ENCODE measurements at regions not wholly inside any gene's neighbourhood (a gene's known extent, or its start where the extent isn't known, plus 50 kb on each side); places are given as distances from the start of the nearest gene placed in this dataset.
A peak's percentile ranks its signal among the peaks of the same experiment; 100 is the strongest.
"Not testable (repeated sequence)": the region's sequence is repeated elsewhere in the genome, so short reads cannot be mapped to it uniquely, and the experiment has no call there.

- no peak for DNase-seq
These were observed 174.6 kb upstream of the IL12B start for GRCh38 chr5:159504857-159505304.

GRCh38 chr5:159507055-159507454 lies 176.8 kb upstream of the IL12B start:
- DNase-seq: no peak

DNA sequence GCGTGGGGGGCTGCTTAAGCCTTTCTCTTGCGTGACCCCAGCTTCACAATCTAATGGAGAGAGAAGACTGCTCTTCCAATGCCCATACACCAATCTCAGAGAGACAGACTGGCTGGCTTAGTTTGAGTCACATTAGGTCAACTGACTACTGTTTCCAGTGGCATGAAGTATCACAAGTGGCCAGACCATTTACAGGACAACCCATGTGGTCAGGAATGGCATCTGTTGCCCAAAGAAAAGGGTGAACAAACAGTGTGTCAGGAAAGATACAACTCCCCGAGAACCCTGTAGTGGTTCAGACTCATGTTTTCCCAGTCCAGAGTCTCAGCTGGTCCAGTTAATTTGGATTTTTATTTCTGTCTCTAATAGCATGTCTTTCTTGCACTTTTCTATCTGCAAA lies 177.4 kb upstream of the IL12B start:
- no peak for DNase-seq

DNA sequence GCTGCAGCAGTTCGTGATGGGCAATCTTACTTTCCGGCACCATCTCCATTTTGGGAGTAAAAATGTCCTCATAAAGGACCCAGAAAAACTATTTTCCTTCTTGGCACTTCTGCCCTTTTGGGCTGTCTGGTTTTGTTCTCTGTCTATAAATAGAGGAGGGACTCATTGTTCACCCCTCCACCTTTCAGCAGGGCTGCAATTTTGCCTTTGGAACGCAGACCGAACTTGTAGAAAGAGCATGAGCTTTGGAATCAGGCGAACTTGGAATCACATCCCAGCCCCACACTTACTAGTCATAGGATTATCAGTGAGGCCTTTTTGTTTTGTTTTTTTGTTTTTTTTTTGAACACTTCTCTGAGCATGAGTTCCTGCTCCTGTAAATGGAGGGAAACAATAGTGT lies 178.1 kb upstream of the IL12B start:
- no peak for DNase-seq

GRCh38 chr5:159509002-159509660 lies 178.8 kb upstream of the IL12B start:
- no peak for DNase-seq

GRCh38 chr5:159510282-159510681 lies 180.0 kb upstream of the IL12B start:
- DNase-seq: no peak

DNA sequence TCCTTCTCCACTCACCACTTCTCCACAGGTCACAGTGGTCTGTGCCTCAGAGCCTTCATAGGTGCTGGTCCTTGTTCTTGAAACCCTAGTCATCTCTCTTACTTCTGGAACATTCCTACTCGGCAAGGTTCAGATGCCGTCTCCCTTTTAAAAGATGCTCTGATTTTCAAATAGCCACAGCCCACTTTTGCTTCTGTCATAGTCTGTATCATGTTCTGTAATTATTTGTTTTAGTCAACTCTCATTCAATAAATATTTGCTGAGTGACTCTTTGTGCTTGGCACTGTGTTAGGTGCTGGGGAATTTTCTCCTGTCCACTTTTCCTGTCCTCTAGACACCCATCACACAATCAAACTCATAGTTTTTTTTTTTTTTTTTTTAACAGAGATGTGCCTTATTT lies 181.3 kb upstream of the IL12B start:
- no peak for DNase-seq

DNA sequence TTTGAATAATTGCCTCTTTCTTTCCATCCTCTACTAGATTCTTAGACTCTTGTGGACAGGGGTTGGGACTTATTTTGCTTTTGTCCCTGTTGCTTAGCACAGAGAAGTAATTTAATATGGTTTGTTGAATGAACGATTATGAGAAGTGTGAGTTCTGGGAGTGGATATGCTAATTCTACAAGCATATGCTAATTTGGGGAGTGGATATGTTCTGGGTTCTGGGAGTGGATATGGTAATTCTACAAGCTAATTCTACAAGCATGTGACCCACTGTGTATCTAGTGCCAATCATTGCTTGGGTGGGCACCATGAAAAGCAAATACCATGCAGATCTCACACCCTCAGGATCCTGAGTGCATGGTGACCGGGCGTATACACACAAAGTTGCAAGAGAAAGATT lies 181.8 kb upstream of the IL12B start:
- no peak for DNase-seq

DNA sequence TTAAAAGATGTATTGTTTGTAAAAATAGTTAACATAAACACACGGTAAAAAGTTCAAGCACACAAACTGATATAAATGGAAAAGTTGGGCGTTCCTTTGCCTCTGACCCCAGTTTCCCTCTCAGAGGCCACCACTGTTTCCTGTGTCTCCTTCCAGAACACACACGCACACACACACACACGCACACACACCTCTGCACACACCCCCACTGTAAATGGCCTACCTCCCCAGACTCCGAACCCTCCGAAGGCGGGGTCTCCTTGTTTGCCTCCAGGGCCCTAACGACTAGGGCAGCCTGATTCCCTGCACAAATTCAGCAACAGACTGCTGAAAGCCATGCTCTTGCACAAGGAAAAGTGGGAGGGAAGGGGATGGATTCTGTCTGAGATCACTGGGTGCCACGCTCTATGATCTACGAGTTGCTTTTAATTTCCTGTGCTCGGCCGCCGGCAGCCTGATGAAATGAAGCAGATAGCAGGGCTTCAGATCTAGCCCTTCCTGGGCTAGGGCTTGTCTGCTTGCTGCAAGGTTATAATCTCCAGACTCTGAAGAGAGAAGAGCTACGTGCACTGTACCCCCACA lies 184.0 kb upstream of the IL12B start:
- DNase-seq: no peak

- no peak for DNase-seq
These were observed 184.9 kb upstream of the IL12B start for GRCh38 chr5:159515197-159515596.

- peak; percentile 52 for DNase-seq
These were observed 185.7 kb upstream of the IL12B start for GRCh38 chr5:159515909-159516415.

DNA sequence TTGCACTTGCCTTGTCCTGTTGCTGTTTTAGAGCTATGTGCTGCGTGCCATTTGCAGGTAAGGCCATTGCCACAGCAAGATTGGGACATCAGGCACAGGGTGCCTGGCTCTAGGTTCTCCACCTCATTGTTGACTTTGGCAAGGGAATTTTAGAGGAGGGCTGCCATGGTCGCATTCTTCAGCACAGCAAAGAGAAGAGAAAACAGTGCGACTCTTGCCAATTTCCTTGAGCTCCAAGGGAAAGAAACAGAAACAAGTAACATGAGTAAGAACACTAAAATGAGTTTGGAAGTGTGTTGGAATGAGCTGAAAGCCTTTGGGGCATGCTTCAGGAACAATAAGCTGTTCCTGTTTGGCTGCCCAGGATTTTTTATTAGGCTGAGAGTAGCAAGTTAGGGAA lies 188.1 kb upstream of the IL12B start:
- no peak for DNase-seq

DNA sequence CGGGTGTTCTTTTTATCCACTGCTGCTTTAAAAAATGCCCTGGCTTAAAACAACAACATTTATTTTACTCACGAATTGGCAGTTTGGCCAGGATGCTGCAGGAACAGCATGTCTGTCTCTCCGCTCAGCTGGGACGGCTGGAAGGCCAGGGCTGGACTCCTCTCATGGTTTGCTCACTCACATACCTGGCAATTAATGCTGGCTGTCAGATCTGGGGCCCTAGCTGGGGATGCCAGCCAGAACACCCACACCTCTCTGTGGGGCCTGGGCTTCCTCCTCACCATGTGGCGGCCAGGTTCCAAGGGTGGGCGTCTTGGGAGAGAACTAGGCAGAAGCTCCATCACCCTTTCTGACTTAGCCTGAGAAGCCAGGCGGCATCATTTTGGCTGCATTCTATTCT lies 189.1 kb upstream of the IL12B start:
- DNase-seq: no peak

GRCh38 chr5:159522841-159523240 lies 192.6 kb upstream of the IL12B start:
- no peak for DNase-seq

DNA sequence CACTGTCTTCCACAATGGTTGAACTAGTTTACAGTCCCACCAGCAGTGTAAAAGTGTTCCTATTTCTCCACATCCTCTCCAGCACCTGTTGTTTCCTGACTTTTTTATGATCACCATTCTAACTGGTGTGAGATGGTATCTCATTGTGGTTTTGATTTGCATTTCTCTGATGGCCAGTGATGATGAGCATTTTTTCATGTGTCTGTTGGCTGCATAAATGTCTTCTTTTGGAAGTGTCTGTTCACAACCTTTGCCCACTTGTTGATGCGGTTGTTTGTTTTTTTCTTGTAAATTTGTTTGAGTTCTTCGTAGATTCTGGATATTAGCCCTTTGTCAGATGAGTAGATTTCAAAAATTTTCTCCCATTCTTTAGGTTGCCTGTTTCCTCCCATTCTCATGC lies 194.0 kb upstream of the IL12B start:
- DNase-seq: not testable (repeated sequence)

- no peak for DNase-seq
These were observed 194.8 kb upstream of the IL12B start for GRCh38 chr5:159525117-159525516.

GRCh38 chr5:159527546-159528254 lies 197.4 kb upstream of the IL12B start:
- DNase-seq: no peak

DNA sequence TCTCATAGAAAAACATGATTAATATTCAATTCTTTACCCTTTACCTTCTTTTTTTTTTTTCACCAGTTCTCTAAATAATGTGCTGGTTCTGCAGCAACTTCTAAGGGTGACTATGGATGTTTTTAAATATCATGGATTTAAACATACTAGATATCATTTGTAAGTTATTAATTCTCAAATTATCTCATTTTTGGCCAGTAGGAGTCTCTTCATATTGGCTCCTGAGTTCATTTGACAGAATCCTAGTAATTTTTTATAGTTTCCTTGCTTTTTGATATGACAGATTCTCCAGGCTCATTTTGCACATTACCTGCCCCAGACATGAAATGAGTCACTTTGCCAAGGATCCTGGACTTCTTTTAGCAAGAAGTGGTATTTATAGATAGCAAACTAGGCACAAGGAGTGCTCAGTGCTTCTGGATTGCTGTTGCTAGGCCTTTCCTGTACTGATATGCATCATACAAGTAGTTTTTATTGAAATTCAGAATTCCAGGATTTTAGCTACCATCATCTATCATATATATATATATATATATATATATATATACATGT lies 201.3 kb upstream of the IL12B start:
- DNase-seq: no peak

- no peak for DNase-seq
These were observed 202.9 kb upstream of the IL12B start for GRCh38 chr5:159533197-159533596.

- no peak for DNase-seq
These were observed 205.9 kb upstream of the IL12B start for GRCh38 chr5:159536166-159536565.

GRCh38 chr5:159536646-159537045 lies 206.4 kb upstream of the IL12B start:
- no peak for DNase-seq

- no peak for DNase-seq
These were observed 209.4 kb upstream of the IL12B start for GRCh38 chr5:159539678-159540077.

- no peak for DNase-seq
These were observed 213.0 kb upstream of the IL12B start for GRCh38 chr5:159543326-159543725.

DNA sequence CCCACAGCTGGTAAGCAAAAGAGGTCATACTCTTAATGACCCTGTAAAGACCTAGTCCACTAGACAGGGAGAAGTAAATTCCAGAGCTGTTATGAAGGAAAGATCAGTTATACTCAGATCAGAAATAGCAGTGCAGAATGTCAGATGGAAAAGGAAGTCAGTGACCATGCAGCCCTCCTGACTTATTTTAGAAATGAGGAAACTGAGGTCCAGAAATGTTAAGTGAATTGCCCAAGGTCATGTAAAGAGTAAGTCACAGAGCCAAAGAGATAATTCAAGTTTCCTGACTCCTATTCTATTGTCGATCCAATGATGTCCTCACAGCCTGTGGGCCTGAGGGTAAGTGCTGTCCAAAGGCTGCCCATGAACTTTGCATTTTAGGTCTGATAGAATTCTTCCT lies 214.9 kb upstream of the IL12B start:
- DNase-seq: no peak

Data from activated CD4-positive, alpha-beta T cell treated with anti-CD3 and anti-CD28 coated beads for 1 hour (primary cell).